Ovary (tissue), 7 donors: ENCODE measurements at regions not wholly inside any gene's neighbourhood (a gene's known extent, or its start where the extent isn't known, plus 50 kb on each side); places are given as distances from the start of the nearest gene placed in this dataset.

Experiments
- DNase-seq, 5 donors: peaks; one replicate each; pipeline ENCODE4 v3.0.0-alpha.2; 2019 to 2020
- H3K27ac ChIP-seq, 2 donors: fragments of 200-600 bp; one replicate each; pipeline versions ENCODE4 v1.5.1 to v1.8.0; 2019 to 2022
- H3K27me3 ChIP-seq: fragments of 200-600 bp; one replicate; pipeline ENCODE4 v1.8.0; 2022
- H3K36me3 ChIP-seq: fragments of 200-600 bp; sonication (generic); one replicate; pipeline ENCODE4 v1.5.1; 2019
- H3K4me1 ChIP-seq: one replicate; pipeline ENCODE4 v1.8.1; 2013; ENCODE audit warnings: mild to moderate bottlenecking, moderate library complexity; ENCODE audit not compliant: insufficient read depth
- H3K4me3 ChIP-seq: fragments of 200-600 bp; sonication (generic); one replicate; pipeline ENCODE4 v1.5.1; 2017
- H3K9me3 ChIP-seq, 2 donors: fragments of 200-600 bp in 1 of 2; sonication (generic) in 1 of 2; one replicate each; pipeline versions ENCODE4 v1.5.1 to v1.8.1; 2013 to 2019; ENCODE audit warnings: mild to moderate bottlenecking in 1 of 2, moderate library complexity in 1 of 2
- EP300 ChIP-seq: sonication (generic); formaldehyde crosslinking; IDR thresholded peaks from one replicate; pipeline ENCODE4 v1.6.1; 2017; ENCODE audit warnings: antibody characterized with exemption
- POLR2A ChIP-seq: fragments of 450-650 bp; IDR thresholded peaks from one replicate; pipeline ENCODE4 v1.6.1; 2017; ENCODE audit warnings: antibody characterized with exemption, mild to moderate bottlenecking, moderate library complexity
- WGBS, 3 donors: extraction: QIAGEN DNeasy Blood & Tissue Kit in 1 of 3; methylation state at CpG; one replicate each; pipeline versions ENCODE4 v1.1.5 to v1.1.7; 2013 to 2017; 5-methylcytosine and 5-hydroxymethylcytosine counted together
- intact Hi-C, 4 donors: fragments of 100-400 bp; cut with DNase I; formaldehyde crosslinking; loops; one replicate each; pipeline versions ENCODE4 v1.11.0 to v1.15.1; 2022 to 2023
- TF ChIP-seq, protein P1 (sequence below), 3 donors: fragments of 450-650 bp in 2 of 3; fragments of 200-600 bp in 1 of 3; IDR thresholded peaks; one replicate each; pipeline versions ENCODE4 v1.5.1 to v1.8.0; 2016 to 2022; ENCODE audit warnings: antibody characterized with exemption in 3 of 3, mild to moderate bottlenecking in 1 of 3
- donor health status: DM: no; HTN: no; CAD: no; lungs with moderate emphysema.
- donor health status: DM: no; HTN: no; CAD: no.
- donor health status: Bipolar disorder and iron deficiency.
- donor health status: DM: no; HTN: no; CAD: no.
- donor health status: DM: yes; HTN: yes; CAD: no.

DNA sequence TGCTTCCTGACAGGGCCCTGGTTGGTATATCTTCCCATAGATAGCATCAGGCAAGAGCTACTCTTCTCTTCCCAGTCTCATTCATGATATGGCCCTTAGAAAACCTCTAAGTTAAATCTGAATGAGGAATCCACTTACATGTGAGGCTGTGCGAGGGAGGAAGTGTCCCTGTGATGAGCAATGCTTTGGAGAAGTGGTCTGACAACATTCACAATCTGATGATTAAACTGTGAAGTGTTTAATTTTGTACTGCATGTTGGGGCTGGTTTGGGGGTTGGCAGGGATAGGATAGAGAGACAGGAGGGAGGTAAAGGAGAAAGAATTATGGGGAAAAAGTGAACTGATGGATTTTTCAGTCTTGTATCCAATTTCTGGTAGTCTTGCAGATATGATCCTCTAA, 421.2 kb upstream of the DAB1 start:
- Histone ChIP-seq H3K4me3 (no peak overlapping the region), H3K36me3 (no peaks in the 10 kb centered on the region), H3K9me3 (peaks cover 0 to 3% of the 10 kb centered on the region in 2 donors), H3K27ac (no peak overlapping the region), H3K4me1 (no peaks in the 10 kb centered on the region), H3K27me3 (no peaks in the 10 kb centered on the region)
- no peak for DNase-seq
- 70 to 90% (median 83%) methylated on average over 1 of the region's 1 CpG for WGBS, 3 donors
- intact Hi-C loops = no loop called here
- TF ChIP-seq EP300 = no peak
- no peak for TF ChIP-seq POLR2A
- TF ChIP-seq, protein P1, sequence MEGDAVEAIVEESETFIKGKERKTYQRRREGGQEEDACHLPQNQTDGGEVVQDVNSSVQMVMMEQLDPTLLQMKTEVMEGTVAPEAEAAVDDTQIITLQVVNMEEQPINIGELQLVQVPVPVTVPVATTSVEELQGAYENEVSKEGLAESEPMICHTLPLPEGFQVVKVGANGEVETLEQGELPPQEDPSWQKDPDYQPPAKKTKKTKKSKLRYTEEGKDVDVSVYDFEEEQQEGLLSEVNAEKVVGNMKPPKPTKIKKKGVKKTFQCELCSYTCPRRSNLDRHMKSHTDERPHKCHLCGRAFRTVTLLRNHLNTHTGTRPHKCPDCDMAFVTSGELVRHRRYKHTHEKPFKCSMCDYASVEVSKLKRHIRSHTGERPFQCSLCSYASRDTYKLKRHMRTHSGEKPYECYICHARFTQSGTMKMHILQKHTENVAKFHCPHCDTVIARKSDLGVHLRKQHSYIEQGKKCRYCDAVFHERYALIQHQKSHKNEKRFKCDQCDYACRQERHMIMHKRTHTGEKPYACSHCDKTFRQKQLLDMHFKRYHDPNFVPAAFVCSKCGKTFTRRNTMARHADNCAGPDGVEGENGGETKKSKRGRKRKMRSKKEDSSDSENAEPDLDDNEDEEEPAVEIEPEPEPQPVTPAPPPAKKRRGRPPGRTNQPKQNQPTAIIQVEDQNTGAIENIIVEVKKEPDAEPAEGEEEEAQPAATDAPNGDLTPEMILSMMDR (IDR thresholded peaks at IDR 0.05) = no peak

DNA sequence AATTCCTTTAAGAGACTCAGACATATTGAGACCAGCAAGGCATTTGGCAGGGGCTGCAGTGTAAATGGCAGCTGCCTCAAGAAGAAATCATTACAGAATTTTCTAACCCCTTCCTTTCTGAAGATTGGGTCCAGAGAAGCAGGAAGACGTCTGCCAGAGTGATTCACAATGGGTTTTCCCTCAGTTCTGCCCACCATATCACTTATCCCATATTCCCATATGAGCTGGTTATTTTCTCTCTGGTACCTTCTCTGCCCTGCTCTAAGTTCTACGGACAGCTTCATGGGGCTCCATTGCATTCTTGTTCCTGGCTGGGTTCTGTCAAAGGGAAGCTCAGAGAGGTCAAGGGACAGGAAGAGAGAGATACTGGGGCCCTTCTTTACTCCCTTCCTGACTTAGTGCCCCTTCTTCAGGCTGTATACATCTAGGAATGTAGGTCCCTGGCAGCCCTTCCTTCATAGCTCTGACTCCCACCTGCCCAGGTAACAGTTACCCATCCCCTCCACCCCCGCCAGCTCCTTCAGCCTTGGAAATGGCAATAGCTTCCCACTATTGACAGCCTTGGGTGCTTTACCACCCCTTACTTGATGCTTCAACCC, 420.6 kb upstream of the DAB1 start:
- peaks cover 0 to 3% of the 10 kb centered on the region in 2 donors for H3K9me3 ChIP-seq
- no peaks in the 10 kb centered on the region for H3K36me3 ChIP-seq
- H3K4me3 ChIP-seq = no peak overlapping the region
- WGBS, 3 donors = 82 to 85% (median 84%) methylated on average over 3 of the region's 3 CpGs
- H3K27me3 ChIP-seq = no peaks in the 10 kb centered on the region
- H3K27ac ChIP-seq = no peak overlapping the region
- TF ChIP-seq, protein P1 (IDR thresholded peaks at IDR 0.05) = no peak
- no peak for TF ChIP-seq POLR2A
- TF ChIP-seq EP300 = no peak
- H3K4me1 ChIP-seq = no peaks in the 10 kb centered on the region
- intact Hi-C loops = no loop called here
- DNase-seq = no peak

- intact Hi-C loops = no loop called here
- DNase-seq = no peak
- Histone ChIP-seq H3K27ac (no peak overlapping the region), H3K4me1 (no peaks in the 10 kb centered on the region), H3K27me3 (no peaks in the 10 kb centered on the region), H3K9me3 (peaks cover 0 to 3% of the 10 kb centered on the region in 2 donors), H3K36me3 (no peaks in the 10 kb centered on the region), H3K4me3 (no peak overlapping the region)
- TF ChIP-seq, protein P1 (IDR thresholded peaks at IDR 0.05) = no peak
- TF ChIP-seq POLR2A (no peak), EP300 (no peak)
Measured at GRCh38 chr1:57843760-57844159, 419.9 kb upstream of the DAB1 start.

GRCh38 chr1:57839526-57839925, 415.7 kb upstream of the DAB1 start:
- Histone ChIP-seq H3K36me3 (no peaks in the 10 kb centered on the region), H3K9me3 (peaks cover 0 to 3% of the 10 kb centered on the region in 2 donors), H3K4me3 (no peak overlapping the region), H3K27ac (no peak overlapping the region), H3K4me1 (no peaks in the 10 kb centered on the region), H3K27me3 (no peaks in the 10 kb centered on the region)
- WGBS, 3 donors = 65 to 79% (median 72%) methylated on average over 1 of the region's 1 CpG
- DNase-seq = no peak
- intact Hi-C loops = no loop called here
- TF ChIP-seq POLR2A (no peak), EP300 (no peak)
- TF ChIP-seq, protein P1 (IDR thresholded peaks at IDR 0.05) = no peak
